GM19455 (cell line): ENCODE measurements at regions not wholly inside any gene's neighbourhood (a gene's known extent, or its start where the extent isn't known, plus 50 kb on each side); places are given as distances from the start of the nearest gene placed in this dataset.

Source experiments
- ATAC-seq: cut with Tn5 transposase; IDR thresholded peaks from one replicate; pipeline ENCODE4 v1.9.1; 2021; ENCODE audit not compliant: unreplicated experiment

GRCh38 chr14:54301359-54301758, 95.4 kb upstream of the CDKN3 start:
- no peak for ATAC-seq

- ATAC-seq: no peak
Measured at GRCh38 chr14:54306806-54307205, 90.0 kb upstream of the CDKN3 start.

GRCh38 chr14:54309615-54310014, 87.2 kb upstream of the CDKN3 start:
- no peak for ATAC-seq

GRCh38 chr14:54310151-54310850, 86.5 kb upstream of the CDKN3 start:
- ATAC-seq: no peak

GRCh38 chr14:54310851-54311228, 86.0 kb upstream of the CDKN3 start:
- ATAC-seq: no peak

GRCh38 chr14:54312166-54312801, 84.5 kb upstream of the CDKN3 start:
- no peak for ATAC-seq

GRCh38 chr14:54314365-54315104, 82.3 kb upstream of the CDKN3 start:
- no peak for ATAC-seq

- no peak for ATAC-seq
Measured at GRCh38 chr14:54316652-54317051, 80.2 kb upstream of the CDKN3 start.

- ATAC-seq: no peak
Measured at GRCh38 chr14:54317391-54317790, 79.4 kb upstream of the CDKN3 start.

GRCh38 chr14:54322246-54322645, 74.6 kb upstream of the CDKN3 start:
- ATAC-seq: no peak

GRCh38 chr14:54322701-54323337, 74.0 kb upstream of the CDKN3 start:
- no peak for ATAC-seq

GRCh38 chr14:54325766-54326165, 71.0 kb upstream of the CDKN3 start:
- ATAC-seq: no peak

- ATAC-seq: no peak
Measured at GRCh38 chr14:54329082-54329695, 67.6 kb upstream of the CDKN3 start.

GRCh38 chr14:54330876-54331275, 65.9 kb upstream of the CDKN3 start:
- ATAC-seq: no peak

- no peak for ATAC-seq
Measured at GRCh38 chr14:54331516-54331915, 65.3 kb upstream of the CDKN3 start.

GRCh38 chr14:54332490-54332889, 64.3 kb upstream of the CDKN3 start:
- ATAC-seq: no peak

GRCh38 chr14:54333511-54333910, 63.3 kb upstream of the CDKN3 start:
- ATAC-seq: no peak

- ATAC-seq: no peak
Measured at GRCh38 chr14:54335569-54336155, 61.1 kb upstream of the CDKN3 start.

GRCh38 chr14:54337314-54337713, 59.5 kb upstream of the CDKN3 start:
- no peak for ATAC-seq

- ATAC-seq: no peak
Measured at GRCh38 chr14:54338696-54339317, 58.0 kb upstream of the CDKN3 start.
